Ammon's horn (tissue), 1 donor: ENCODE measurements at regions not wholly inside any gene's neighbourhood (a gene's known extent, or its start where the extent isn't known, plus 50 kb on each side); places are given as distances from the start of the nearest gene placed in this dataset.
"Not testable (repeated sequence)": the region's sequence is repeated elsewhere in the genome, so short reads cannot be mapped to it uniquely, and the experiment has no call there.

Source experiments
- DNase-seq: peaks from one replicate; pipeline ENCODE4 v3.0.0-alpha.2; 2016; ENCODE audit warnings: low spot score

DNA sequence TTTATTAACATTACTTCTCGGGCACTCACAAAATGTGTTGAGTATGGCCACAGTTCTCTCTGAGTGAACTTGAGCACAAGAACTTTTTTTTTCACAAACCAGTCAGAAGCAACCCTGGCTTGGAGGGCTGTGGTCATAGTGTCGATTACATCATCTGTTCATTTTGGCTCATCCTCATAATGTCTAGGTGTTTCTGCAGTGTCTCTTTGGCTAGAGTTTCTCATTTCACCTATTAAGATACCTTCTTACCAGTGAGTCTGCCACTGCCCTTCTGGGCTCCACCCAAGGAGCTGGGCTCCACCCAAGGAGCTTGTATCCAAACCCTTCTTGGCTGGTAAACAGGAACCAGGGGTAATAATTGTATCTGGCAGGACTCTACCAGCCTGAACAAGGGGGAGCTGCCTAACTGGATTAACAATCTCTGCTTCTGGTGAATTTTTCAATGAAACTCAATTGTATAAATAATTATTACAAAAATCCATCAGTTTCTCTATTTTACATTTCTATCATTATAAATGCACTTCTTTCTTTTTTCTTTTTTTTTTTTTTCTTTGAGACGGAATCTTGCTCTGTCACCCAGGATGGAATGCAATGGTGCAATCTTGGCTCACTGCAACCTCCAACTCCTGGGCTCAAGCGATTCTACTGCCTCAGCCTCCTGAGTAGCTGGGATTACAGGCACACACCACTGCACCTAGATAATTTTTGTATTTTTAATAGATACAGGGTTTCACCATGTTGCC, 667.7 kb upstream of the SLIT2 start:
- DNase-seq: no peak

GRCh38 chr4:19580095-19580494, 671.6 kb upstream of the SLIT2 start:
- DNase-seq: no peak

DNA sequence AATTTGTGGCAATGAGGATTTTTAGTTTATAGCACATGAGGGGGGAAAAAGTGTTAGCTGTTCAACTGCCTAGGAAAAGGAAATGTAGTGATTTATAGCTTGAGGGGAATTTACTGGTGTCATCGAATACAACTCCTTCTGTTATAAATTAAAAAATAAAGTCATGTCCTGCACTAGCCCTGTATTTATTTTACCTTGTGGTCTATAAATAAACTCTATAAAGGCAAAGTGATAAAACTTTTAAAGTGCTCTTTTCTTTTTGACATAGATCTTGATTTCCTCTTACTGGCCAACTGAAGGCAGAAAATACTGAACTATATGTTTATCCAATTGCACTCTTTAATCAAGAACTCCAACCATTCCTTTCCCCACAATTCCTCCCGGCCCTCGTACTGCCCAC, 672.1 kb upstream of the SLIT2 start:
- DNase-seq: no peak

DNA sequence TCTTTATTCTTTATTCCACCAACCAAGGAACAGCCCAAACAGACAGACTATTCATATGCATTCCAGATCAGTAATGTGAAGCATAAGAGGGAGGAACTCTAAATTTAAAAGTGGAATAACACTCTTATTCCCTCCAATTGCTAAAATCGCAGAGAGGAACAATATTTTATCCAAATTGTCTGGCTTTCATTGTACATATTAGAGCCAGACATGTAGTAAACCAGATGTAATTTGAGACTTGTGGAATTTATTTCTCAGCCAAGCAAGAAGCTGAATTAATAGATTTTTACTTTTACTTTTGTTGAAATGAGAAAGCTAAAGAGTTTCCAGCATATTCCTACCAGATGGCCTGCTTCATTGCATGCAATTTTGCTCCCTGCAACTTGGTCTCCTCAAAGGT, 674.6 kb upstream of the SLIT2 start:
- no peak for DNase-seq

DNA sequence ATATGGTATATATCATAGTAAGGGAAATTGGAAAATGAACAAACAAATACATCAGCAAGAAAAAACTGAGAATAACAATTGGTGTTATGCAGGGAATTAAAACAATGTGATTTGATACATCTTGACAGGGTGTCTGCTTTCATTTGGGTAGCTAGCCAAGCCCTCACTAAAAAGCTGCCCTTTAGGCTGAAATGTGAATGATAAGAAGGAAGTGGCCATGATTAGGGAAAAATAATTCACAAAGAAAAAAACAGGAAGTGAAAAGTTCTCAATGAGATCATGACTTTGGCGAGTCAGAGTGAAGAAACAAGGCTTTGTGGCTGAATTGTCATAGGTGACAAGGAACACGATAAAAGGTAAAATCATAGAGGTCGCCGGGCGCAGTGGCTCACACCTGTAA, 675.8 kb upstream of the SLIT2 start:
- no peak for DNase-seq

DNA sequence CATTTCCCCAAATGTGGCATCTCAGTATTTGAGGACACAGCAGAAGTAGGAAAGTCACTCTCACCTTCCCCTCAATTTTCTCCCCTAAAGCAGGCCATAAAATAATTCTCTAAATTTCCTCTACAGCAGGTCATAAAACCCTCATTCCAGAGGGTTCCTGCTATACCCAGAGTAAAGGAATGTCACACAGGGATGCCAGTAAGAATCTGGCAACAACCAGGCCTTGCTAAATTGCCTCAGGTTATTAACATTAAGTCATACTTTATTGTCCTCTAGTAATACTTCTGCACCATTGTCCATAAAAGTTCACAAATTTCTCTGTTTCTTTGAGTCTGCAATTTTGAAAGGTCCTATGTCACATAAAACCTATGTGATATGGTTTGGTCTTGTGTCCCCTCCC, 685.7 kb upstream of the SLIT2 start:
- no peak for DNase-seq

DNA sequence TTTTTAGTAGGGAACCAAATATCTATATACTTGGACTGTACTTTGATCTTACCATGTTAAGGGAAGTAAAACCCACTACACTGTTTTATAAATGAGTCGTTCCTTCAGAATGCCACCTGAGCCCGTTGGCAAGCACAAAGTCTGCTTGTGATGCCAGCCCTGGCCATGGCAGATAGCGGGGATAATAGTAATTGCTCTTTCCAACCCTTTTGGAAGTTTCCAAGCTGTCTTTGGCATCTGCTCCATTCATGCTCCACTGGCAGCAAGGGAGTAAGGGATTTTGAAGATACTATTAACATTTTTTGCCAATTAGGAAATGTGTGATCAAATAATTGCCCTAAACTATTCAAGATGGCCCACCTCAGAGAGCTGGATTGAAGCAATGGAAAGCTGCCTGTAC, 689.2 kb upstream of the SLIT2 start:
- no peak for DNase-seq

DNA sequence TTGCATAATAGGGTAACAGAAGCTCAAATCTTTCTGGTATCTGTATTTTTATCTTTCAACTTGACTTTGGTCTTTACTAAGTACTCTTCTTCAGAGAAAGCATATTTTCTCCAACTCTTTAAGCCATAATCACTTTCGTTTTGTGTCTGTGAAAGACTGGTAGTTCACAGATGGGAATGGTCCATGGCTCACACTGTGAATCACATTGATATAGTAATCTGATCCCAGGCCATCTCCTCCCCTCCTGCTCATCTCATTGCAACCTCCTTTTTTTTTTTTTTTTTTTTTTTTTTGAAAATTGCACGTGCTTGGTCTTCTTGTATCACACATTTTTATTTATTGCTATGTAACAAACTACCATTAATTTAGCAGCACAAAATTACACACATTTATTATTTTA, 694.5 kb upstream of the SLIT2 start:
- no peak for DNase-seq

- not testable (repeated sequence) for DNase-seq
Observed at GRCh38 chr4:19556276-19556675, 695.4 kb upstream of the SLIT2 start.

- DNase-seq: no peak
Observed at GRCh38 chr4:19547463-19547862, 704.2 kb upstream of the SLIT2 start.

- DNase-seq: peak; percentile 11
Observed at GRCh38 chr4:19544446-19545125, 707.1 kb upstream of the SLIT2 start.

- no peak for DNase-seq
Observed at GRCh38 chr4:19540859-19541540, 710.7 kb upstream of the SLIT2 start.

- no peak for DNase-seq
Observed at GRCh38 chr4:19539201-19539600, 712.5 kb upstream of the SLIT2 start.

- no peak for DNase-seq
Observed at GRCh38 chr4:19534159-19534558, 717.5 kb upstream of the SLIT2 start.

DNA sequence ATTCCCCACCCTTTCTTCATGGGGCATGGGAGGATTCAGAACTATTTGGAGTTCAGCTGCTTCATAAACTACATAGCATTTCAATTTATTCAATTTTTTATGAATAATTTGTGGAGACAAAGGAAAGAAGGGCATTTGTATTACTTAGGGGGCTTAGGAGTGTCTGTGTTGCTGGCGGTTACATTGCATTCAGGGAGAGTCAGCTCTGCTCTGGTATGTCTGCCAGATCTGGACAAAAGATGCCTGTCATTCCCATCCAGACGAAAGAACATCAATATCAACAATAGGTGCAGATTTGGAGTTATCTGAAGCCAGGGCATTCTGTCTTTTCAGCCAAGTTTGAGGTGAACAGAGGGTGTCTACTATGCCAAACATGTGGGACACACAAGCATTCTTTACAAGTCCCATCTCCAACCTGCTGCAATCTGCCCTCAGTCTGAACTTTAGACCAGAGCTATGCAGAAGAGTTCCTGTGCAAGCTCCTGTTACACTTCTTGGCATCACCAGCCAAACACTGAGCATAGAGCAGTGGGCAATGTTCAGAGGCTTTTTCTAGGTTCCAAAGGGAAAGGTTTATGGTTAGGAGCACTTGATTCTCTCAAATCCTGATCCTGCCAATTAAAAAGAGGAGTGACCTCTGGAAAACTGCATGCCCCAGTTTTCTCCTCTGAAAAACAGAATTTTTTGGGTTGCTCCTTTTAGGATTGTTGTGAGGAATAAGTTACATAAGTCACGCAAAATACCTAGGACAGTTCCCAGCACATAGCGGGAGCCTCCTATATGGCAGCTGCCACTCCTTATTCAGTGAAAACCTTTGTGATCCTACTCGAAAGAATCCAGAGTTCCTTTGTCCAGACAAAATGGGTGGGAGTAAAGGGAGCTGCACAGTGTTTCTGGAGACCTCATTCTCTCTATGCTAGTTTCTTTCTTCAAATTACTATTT, 719.5 kb upstream of the SLIT2 start:
- DNase-seq: no peak

DNA sequence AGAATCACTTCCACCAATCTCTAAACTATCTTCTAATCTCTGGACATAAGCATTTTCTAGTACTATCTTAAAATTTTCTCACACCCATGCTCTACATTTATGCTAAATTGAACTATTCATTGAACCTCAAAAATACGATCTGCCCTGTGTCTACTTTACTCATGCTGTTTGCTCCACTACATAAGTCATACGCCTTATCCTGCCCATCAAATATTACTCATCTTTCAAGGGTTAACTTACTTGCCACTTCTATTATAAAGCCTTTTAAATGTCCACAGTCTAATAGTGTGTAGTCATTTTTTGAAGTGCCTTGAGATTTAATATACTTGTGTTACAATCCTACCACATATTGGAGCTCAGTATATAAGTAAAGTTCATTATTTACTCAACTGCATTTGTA, 727.7 kb upstream of the SLIT2 start:
- DNase-seq: no peak

GRCh38 chr4:19522966-19523365, 728.7 kb upstream of the SLIT2 start:
- no peak for DNase-seq

DNA sequence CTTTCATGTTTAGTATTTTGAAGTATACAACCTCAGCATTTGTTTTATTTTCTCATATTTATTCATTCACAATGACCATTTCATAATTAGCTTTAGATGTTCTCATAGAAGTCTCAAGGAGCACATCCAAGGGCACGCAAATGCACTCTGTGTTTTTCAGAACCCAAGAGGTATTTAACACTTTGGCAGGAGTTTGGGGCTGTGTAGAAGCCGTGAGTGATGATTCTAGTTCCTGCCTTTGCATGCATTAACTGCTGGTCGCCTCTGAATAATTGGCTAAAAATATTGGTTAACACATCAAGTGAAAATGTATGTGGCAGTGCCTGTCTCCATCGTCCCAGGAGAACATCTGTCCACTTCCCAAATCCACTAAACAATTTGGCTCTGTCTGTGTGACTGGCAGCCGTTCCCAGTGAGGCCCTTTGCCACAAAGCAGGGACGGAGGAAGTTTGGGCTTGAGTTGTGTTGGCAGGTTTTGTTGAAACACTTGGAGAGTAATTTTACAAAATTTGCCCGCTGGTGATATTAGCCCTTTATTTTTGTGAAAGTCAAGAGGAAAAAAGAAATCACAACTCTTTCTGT, 730.7 kb upstream of the SLIT2 start:
- peak; percentile 8 for DNase-seq

DNA sequence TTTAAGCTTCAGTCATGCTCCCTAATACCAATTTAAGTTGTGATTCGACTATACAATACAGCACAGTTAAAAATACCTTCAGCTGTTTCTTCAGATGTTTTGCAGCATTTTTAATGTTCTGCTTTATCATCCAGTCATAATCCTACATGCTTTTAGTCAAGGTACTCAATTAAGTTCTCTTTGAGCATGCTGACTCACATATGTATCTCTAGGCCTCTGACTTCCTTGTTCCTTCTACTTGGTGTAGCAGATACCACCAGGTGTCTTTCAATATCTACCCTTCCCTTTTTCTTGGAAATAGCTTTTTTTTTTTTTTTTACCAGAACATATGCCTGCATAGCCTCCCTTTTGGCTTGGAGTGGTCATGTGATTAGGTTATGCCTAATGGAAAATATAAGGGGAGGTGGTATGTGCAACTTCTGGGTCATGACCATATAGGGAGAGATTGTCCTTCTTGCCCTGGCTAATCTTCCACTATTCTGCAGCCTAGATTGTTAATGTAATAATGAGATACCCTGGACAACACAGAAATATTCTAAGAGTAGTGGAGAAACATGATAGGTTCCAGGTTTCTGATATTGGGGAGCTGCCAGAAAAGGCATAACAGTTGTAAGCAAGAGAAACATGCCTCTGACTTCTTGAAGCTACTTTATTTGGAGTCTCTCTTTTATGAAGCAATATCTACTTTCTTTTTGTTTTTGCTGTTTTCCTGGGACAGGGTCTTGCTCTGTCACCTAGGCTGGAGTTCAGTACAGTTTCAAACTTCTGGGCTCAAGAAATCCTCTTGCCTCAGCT, 737.2 kb upstream of the SLIT2 start:
- no peak for DNase-seq

DNA sequence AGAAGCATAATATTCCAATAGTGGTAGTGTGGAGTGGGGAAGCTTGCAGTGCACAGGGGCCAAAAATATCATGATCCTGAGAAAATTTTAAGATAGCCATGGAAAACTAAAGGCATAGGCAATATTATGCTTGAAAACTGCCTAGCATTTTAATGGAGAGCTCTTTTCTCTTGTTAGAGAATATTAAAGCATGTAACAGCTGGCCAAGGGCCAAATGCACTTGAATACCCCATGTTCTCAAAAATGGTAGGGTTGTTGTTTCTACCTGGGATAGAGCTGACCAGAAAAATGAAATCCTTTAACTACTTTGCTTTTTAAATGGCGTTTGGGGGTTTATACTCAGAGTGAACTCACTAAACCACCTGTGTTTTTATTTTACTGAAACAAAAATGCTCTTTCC, 739.6 kb upstream of the SLIT2 start:
- no peak for DNase-seq

DNA sequence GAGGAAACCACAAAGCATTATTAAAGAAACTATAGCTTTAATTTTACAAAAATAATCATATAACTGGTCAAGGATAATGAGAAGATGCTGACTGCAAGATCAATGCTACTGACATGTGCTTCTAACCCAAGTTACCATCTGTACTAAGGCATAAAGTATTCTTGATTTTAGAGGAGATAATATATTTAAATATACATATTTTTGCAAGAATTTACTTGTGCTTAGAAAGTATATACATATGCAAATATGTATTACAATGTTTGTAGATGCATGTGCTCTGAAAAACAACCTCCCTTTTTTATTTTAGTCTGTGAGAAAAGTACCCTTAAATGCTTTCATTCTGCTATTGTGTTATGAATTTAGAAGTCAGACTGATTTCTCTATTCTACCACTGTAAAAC, 740.7 kb upstream of the SLIT2 start:
- no peak for DNase-seq
